ENCODE measurements at regions not wholly inside any gene's neighbourhood (a gene's known extent, or its start where the extent isn't known, plus 50 kb on each side); places are given as distances from the start of the nearest gene placed in this dataset.

DNA sequence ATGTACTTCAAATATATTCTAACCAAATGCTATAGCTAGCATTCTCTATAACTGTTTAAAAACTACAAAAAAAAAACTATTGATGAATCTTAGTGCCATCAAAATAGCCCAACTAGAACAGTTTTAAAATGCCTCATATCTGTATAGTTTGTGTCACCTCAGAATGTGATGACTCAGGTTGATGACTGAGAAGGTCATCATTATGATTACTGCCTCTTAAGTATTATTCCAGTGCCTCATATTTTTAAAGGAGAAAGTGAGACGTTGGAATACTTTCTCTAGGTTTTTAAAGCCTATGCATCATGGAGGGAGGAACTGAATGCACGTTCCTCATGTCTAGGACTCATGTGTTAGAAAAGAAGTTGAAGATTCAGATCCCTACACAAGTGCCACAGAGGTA is 88.2 kb downstream of the TMA16 start:
- no peak for DNase-seq

DNA sequence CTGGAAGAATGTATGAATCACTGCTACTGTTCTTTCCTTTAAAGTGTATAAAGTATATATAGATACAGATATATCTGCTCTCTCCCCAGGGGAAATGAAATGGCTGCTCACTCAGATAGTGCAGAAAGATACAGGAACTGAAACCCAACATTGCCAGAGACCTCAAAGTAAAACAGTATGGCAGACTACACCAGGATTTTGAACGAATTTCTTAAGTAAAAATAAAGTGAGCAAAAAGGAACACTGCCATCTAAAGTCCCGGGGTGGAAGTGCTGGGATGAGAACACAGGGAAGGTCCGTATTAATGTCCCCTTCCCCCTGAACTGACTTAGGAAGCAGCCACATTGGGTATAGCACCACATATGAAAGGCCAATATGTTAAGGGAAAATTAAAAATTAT is 93.4 kb downstream of the TMA16 start:
- DNase-seq, result no peak

DNA sequence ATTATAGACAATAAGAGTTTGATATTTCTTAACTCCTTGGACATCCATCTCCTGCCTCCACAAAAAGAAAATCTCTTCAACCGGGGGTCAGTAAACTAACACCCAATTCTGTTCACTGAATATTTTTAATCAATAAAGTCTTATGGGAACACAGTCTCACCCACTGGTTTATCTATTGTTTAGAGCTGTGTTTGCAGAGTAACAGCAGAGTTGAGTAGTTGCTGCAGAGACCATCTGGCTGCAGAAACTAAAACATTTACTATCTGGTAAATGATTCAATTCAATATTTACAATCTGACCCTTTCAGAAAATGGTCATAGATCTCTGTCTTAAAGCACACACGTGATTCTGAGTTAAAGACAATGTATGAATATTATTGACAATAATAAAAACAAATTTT is 94.0 kb downstream of the TMA16 start:
- DNase-seq, result no peak

DNA sequence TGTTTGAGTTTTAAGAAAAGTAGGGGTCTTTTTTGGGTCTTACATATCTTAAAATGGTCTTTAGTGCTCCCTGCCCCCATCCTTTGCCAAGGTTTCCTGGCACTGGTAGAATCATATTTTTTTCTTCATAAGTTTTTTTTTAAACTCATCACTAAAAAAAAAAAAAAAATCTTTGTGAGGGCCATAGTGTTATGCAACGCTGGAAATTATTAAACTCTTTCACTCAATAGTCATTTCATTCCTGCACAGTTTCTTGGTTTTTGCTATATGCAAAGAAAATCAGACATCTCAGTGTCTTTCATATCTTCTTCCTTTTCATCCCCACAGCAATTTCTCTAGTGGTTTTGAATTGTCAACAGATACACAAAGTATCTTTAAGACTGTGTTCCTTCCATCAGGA is 95.6 kb downstream of the TMA16 start:
- no peak for DNase-seq

GRCh38 chr4:163590619-163591264 is 96.3 kb downstream of the TMA16 start:
- no peak for DNase-seq

GRCh38 chr4:163591614-163592020 is 97.1 kb downstream of the TMA16 start:
- DNase-seq, result no peak

DNA sequence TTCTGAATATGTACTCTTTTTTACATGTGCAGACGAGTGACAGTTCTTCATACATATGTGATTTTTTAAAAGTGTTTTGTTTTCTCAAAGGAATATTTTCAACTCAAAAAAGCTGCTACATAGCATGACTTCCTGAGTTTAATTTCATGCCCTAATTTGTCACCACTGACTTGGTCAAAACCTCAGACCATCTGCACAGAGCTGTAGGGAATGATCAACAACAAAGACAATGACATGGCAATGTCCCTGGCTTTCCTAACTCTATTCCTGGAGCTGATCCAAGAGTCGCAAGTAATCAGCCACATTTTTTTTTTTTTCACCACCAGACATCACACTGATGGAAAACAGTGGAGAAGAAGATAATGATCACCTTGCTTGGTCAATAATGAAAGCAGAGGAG is 97.7 kb downstream of the TMA16 start:
- no peak for DNase-seq

DNA sequence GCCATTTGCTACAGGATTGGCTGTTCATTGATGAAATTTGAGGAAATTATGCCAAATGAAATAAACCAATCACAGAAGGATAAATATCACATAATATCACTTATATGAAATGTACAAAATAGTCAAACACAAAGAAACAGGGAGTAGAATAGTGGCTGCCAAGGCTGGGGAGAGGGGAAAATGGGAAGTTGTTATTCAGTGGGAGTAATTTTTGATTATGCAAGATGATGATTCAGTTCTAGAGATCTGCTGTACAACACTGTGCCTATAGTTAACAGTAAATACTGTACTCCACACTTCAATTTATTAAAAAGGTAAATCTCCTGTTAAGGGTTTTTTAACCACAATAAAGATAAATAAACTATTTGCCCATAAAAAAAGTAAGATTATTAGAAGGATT is 101.1 kb downstream of the TMA16 start:
- DNase-seq, result no peak

DNA sequence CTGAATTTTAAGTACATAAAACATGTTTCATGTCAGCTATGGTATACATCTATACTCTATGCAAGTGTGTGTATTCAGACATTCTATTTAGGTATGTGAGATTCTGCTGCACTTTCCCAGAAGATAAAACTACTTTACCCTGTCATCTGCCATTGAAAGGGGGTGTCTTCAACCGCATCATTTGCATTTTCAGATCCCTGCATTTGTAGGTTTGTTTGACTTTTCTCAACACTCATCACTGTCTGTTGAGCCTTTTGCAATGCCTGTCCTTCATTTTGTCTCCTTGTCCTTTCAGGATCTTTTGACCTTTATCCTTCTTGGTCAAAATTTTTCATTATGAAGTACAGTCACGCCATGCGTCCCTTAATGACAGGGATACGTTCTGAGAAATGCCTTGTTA is 103.5 kb downstream of the TMA16 start:
- no peak for DNase-seq

GRCh38 chr4:163598489-163598888 is 104.0 kb downstream of the TMA16 start:
- DNase-seq, result no peak

- DNase-seq, result no peak
These were observed 106.2 kb downstream of the TMA16 start for GRCh38 chr4:163600727-163601126.

- no peak for DNase-seq
These were observed 108.8 kb downstream of the TMA16 start for GRCh38 chr4:163603257-163603656.

DNA sequence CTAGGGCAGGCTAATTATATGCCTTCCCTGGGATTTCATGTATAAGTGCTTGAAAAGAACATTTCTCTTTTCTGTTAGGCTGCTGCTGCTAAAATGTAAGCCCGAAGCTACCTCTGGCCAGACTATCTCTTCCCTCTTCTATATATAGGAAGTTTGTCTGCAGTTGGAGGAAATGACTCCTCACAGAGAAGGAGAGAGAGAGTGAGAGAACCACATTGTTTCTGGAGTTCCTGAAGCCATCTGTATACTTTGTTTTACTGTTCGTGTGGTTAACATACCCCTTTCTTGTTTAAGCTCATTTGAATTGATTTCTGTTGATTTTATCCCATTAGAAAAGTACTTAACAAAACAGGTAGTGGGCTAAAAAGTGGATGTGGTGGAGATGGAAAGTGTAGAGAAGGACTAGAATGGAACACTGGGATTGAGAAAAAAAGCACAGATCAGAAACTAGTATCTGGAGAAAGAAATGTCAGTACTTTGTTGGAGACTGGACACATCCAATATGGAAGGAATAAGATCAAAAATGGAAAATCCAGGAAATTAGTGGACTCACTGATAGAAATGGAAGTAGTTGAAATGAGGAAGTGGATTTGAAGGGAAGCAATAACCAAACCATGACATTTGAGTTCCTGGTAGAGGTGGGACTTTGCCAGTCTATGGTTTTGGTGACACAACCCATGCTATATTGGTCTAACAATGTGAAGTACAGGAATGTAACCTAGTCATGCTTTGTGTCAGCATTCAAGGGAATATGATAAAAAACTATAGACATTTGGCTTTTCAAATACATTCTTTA is 112.6 kb downstream of the TMA16 start:
- no peak for DNase-seq

DNA sequence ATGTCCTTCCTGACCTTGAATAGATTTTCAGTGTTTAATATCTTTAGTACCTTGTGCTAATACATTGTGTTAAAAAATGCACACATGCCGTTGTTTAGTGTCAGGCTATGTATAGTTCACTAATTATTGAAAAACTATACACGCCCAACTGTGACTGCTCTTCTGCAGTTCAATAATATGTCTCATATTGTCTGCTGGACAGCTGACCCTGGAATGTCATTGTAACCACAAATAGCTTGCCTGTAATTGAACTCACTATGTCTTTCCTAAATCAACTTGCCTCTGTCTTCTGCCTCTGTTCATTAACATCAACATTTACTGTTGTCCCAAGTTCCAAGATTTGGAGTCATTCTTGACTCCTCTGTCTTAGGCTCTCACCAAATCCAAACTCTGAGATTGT is 114.5 kb downstream of the TMA16 start:
- no peak for DNase-seq

GRCh38 chr4:163610648-163611047 is 116.2 kb downstream of the TMA16 start:
- no peak for DNase-seq

- no peak for DNase-seq
These were observed 116.7 kb downstream of the TMA16 start for GRCh38 chr4:163611182-163611581.

DNA sequence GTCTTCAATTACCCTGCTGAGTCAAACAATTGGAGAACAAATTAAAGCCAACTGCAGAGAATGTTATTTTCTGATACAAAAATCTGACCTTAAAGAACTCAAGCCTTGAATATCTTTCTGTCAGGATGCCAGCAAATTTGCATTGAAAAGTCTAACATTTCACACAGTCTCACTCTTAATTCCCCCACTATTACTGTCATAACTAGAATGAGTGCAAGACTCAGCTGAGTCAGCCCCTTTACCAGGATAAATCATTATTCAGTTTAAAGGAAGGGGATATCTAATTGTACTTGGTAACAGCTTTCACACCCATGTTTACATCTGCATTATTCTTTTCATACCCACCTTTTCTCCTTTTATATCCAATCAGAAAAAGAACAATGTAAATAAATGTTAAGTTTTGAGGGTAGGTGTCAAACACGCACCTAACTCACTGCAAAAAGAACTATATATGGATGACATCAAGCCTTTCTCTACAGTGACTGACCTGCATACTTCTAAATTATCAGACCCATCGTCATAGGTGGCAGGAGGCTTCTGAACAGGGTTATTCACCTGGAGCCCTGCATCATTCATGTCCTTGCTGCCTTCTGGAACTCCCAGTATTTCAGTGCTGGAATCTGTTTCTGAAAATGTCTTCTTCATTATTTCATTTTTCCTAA is 117.4 kb downstream of the TMA16 start:
- DNase-seq, result no peak

- DNase-seq, result no peak
These were observed 118.3 kb downstream of the TMA16 start for GRCh38 chr4:163612762-163613161.

DNA sequence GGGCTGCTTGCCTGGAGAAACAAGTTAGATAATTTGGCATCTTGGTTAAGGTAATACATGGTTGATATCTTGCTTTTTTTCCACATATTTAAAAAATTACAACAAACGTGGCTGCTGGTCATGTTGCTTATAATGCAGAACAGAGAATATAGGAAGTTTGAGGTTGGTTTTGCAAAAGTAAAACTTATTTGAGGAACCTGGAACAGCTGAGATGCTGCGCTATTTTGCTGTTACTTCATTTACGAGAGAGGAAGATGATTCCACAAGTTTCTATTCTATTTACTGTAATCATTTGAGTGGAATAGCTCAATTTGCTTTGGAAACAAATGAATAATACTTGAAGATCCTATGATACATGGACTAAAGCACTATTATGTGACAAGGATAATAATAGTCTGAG is 118.9 kb downstream of the TMA16 start:
- DNase-seq, result no peak

DNA sequence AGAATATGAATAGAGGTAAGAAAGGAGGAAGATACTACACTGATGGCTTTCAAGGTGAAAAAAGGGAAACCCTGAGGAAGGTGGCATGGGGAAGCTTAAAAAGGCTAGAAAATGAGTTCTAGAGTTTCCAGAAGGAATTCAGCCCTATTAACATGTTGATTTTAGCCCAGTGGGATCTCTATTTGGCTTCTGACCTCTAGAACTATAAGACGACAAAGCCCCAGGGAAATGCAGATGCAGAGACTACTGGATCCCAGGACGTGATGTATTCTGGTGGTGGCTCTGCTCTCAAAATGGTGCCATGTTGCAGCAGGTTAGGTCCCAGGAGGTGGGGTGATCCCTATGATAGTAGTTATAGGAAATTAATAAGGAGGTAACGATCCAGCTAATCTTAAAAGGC is 120.4 kb downstream of the TMA16 start:
- no peak for DNase-seq

DNA sequence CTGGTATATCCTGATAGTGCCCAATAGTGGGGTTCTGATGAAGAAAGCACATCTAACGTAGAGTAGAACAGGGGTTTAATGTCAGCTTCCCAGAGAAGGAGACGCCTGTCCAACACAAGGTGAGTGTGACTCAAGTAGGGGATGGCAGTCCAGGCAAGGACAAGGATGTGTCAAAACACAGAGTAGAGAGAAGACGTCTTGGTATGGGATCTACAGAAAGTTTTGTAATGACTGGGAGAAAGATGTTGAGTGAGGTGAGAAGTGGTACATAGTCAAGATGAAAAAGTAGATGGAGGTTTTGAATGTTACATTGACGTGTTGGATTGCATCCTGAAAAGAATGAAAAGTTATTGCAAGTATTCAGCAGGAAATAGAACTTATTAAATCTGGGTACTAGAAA is 124.4 kb downstream of the TMA16 start:
- no peak for DNase-seq

GRCh38 chr4:163620738-163621137 is 126.2 kb downstream of the TMA16 start:
- no peak for DNase-seq

GRCh38 chr4:163621821-163622220 is 127.3 kb downstream of the TMA16 start:
- DNase-seq, result no peak

DNA sequence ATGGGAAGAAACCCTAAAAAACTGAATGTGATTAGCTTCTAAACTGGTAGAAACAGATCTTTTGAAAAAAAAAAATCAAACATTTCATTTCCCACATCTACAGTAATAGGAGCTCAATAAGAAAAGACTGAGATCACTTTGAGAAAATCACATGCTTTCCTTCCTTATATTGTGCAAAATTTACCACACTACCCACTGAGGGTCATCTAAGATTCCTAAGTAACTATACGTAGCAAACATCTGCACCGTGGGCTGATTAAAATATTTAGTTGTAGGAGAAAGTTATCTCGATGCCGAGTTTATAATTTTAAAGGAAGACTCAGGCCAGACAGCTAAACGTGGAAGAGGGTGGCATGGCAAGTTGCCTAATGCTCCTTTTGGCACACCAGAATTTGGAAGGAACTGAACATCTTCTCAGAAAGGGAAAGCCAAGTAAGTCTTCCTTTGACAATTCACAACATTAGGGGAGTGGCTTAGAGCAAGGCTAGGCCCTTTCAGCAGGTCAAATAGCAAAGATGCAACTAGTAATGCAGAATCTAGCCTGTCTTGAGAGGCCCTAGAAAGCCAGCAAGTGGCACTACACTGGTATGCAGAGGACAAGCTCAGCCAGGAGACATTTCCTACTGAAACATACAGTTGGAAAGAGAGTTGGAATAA is 128.0 kb downstream of the TMA16 start:
- no peak for DNase-seq
